HK-2 (cell line): ENCODE measurements at regions not wholly inside any gene's neighbourhood (a gene's known extent, or its start where the extent isn't known, plus 50 kb on each side); places are given as distances from the start of the nearest gene placed in this dataset.
A peak's percentile ranks its signal among the peaks of the same experiment; 100 is the strongest.

Experiments
- DNase-seq: peaks from one replicate; pipeline ENCODE4 v3.0.0-alpha.2; 2018; ENCODE audit not compliant: unreplicated experiment

- DNase-seq = no peak
Measured at GRCh38 chrX:45775468-45775867, 574.8 kb upstream of the DIPK2B start.

DNA sequence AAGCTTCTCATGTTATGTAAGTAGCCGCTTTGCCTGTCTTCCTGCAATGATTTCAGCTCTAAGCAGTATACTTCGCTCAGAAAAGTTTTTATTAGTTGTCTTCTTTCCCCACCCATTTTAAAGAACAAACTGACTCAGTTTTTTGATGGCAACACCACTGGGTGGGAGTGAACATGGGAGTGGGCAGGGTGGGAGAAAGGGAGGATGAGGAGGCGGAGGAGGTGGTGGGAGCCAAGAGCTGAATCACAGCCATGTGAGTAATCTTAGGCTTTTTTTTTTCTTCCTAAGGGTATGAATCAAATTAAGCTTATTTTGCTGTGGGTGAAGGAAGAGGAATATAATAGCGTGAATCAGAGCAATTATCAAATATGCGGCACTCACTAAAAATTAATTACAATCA lies 574.3 kb upstream of the DIPK2B start:
- no peak for DNase-seq

GRCh38 chrX:45773572-45773971 lies 572.9 kb upstream of the DIPK2B start:
- DNase-seq = no peak

DNA sequence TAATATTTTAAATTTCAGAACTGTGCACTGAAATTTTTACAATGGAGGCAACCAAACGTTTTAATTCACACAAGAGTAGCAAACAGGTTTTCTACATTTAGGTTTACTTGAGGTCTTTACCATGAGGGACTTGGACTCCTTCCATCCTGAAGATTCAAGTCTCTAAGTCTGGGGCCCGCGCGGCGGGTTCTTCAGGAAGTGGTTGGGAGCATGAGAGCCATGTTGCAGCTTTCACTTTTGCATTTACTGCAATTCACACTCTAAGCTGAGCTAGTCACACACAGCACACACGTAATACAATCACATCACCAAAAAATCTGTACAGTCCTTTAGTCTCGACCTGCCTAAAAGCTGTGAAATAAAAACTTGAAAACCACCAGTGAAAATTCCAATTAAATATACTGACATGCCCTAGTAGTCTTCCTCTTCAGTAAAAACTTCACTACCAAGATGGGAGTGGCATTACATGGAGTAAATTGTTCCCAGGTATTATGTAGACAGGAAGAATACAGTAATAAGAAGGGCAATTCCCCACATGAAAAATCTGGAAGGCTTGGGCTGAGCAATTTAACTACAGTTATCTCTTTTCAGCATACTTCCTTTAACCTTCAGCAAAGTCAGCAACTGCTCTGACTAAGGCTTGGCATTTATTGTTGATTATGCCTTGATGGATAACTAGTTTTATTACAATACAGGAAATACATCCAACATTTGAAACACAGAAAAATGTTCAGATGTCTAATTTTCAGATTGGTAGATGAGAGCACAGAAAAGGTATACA lies 571.1 kb upstream of the DIPK2B start:
- no peak for DNase-seq

GRCh38 chrX:45771114-45771513 lies 570.4 kb upstream of the DIPK2B start:
- peak; percentile 68 for DNase-seq

GRCh38 chrX:45769761-45770582 lies 569.3 kb upstream of the DIPK2B start:
- DNase-seq = peak; percentile 88

DNA sequence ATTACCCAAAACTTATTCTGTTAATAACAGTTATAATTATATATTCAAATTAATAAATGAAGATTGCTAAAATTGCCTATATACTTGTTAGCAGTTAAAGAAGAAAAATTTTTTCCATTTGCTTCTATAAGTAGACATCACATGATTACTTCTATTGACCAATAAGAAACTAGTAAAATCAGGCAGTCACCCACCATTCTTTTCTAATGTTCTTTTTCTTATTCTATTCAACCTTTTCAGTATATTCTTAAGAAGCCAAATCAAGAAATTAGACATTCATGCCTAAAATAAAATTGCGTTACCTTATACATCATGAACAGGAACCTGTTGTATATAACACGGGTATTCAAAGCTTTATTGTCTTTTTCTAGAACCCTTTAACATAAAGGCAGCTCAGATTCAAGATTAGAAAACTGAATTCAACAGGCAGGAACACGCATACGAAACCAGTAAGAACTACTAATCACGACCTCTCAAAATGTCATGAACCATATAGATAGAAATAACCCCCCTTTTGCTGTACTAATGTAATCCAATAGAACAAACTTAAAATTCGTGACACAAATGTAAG lies 568.1 kb upstream of the DIPK2B start:
- DNase-seq = no peak

- no peak for DNase-seq
Measured at GRCh38 chrX:45766981-45767501, 566.4 kb upstream of the DIPK2B start.

DNA sequence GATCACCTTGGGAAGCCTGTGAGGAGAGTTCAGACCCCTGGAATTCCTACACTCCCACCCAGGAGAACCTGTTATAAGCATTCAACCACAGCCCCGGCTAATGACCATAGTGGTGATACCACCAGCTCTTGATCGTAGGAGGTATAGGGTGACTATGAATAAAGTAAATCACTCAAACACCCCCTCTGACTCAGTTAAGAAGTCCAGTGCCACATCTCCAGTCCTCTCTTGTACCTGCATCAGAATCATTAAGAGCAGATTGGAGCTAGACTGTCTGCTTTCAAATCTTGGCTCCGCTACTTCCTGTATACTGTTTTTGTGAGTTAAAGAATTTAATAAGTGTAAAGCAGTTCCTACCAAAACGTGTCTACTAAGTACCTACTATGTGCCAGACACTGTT lies 565.1 kb upstream of the DIPK2B start:
- DNase-seq = no peak

DNA sequence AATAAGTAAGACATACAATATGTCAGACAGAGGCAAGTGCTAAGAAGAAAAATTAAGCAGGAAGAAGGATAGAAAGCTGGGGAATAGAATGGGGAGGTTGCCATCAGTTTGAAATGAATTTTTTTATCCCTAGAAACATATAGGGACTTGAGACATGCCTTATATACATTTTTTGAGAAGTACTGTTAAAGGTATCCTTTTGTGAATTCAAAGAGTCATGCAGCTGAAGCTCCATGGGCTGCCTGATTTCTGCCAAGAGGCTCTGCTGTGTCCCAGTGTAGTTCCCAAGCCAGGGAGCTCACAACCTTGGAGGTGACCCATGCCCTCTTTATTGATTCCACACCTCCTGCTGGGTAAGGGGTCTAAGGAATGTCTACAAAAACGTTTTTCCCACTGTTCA lies 564.6 kb upstream of the DIPK2B start:
- no peak for DNase-seq

- no peak for DNase-seq
Measured at GRCh38 chrX:45762699-45763647, 562.3 kb upstream of the DIPK2B start.

- no peak for DNase-seq
Measured at GRCh38 chrX:45761920-45762319, 561.2 kb upstream of the DIPK2B start.

GRCh38 chrX:45760187-45760742 lies 559.6 kb upstream of the DIPK2B start:
- no peak for DNase-seq

DNA sequence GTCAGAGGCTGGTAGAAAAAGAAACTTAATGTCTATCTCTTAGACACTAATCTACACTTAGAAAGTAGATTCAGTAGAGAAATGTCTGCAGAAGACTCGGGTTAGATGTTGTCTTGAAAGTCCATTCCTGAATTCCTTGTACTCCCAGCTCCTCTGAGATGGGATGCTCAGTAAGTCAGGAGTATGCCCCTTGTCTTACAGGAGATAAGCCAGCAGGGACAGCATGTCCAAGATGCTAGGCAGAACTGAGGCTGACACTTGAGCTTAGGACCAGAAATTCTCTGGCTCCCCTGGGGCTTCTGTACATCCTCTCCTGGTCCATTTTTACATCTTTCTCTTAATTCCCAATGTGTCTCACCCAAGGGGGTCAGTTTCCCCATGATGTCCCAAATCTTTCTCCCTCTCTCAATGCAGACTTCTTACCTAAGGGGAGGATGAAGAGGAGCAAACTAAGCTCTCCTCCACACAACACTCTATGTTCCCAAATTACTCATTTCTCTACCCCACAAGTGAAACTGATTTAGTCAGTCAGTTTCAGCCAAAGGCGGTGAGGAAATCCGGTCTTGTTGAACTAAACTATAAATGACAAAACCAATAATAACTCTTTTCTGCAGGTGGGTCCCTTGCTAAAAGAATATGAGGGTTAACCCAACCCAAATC lies 558.2 kb upstream of the DIPK2B start:
- no peak for DNase-seq

DNA sequence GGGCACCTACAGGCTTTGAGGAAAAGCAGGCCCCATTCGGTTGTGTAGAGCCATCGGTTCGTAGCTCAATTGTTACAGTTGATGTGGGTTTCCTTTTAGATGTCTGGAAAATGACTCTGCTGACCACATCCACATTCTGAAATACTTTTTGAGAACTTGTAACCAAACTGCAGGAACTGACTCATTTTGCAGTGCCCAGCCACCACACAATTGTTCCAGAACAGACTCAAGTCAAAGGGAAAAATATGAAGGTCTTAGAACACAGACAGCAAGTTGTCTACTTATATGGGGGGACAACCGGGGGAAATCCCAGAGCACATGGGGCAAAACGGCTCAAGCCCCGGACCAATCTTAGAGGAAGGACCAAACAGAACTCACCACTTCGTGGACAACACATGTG lies 557.6 kb upstream of the DIPK2B start:
- peak; percentile 55 for DNase-seq

- DNase-seq = no peak
Measured at GRCh38 chrX:45757272-45757671, 556.6 kb upstream of the DIPK2B start.

- DNase-seq = no peak
Measured at GRCh38 chrX:45756557-45756956, 555.9 kb upstream of the DIPK2B start.

GRCh38 chrX:45755703-45756102 lies 555.0 kb upstream of the DIPK2B start:
- DNase-seq = no peak

- DNase-seq = no peak
Measured at GRCh38 chrX:45751156-45751555, 550.5 kb upstream of the DIPK2B start.

DNA sequence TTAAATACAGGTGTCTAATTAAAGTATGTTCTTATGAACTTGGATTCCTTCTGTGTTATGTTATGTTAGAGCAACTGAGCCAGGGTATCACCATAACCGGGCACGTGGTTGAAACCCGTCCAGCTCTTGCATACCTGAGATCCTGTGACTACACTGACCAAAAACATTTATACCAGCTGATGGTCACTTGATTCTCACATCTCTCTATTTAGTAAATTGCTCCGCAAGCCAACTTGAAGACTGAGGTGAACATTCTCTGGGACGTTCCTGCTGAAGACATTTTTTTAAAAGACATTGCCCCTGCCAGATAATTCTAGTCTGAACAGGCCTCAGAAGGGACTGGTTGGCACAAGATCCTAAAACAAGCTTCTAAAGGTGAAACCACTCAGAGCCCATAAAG lies 550.0 kb upstream of the DIPK2B start:
- no peak for DNase-seq

GRCh38 chrX:45749375-45749774 lies 548.7 kb upstream of the DIPK2B start:
- DNase-seq = no peak
